ENCODE measurements at regions not wholly inside any gene's neighbourhood (a gene's known extent, or its start where the extent isn't known, plus 50 kb on each side); places are given as distances from the start of the nearest gene placed in this dataset.
A peak's percentile ranks its signal among the peaks of the same experiment; 100 is the strongest.

- DNase-seq (ENCODE audit: extremely low read depth in 1 of 11, low read depth in 9 of 11, low spot score in 4 of 11) = no peak
Measured at GRCh38 chr14:98543074-98543473, 728.9 kb downstream of the BCL11B start.

GRCh38 chr14:98544174-98544573, 727.8 kb downstream of the BCL11B start:
- no peak for DNase-seq (ENCODE audit: extremely low read depth in 1 of 11, low read depth in 9 of 11, low spot score in 4 of 11)

GRCh38 chr14:98545181-98545580, 726.8 kb downstream of the BCL11B start:
- DNase-seq (ENCODE audit: extremely low read depth in 1 of 11, low read depth in 9 of 11, low spot score in 4 of 11) = no peak

- no peak for DNase-seq (ENCODE audit: extremely low read depth in 1 of 11, low read depth in 9 of 11, low spot score in 4 of 11)
Measured at GRCh38 chr14:98548071-98548686, 723.8 kb downstream of the BCL11B start.

- DNase-seq (ENCODE audit: extremely low read depth in 1 of 11, low read depth in 9 of 11, low spot score in 4 of 11) = no peak
Measured at GRCh38 chr14:98551028-98551427, 721.0 kb downstream of the BCL11B start.

- no peak for DNase-seq (ENCODE audit: extremely low read depth in 1 of 11, low read depth in 9 of 11, low spot score in 4 of 11)
Measured at GRCh38 chr14:98555440-98555839, 716.6 kb downstream of the BCL11B start.

- no peak for DNase-seq (ENCODE audit: extremely low read depth in 1 of 11, low read depth in 9 of 11, low spot score in 4 of 11)
Measured at GRCh38 chr14:98564006-98564405, 708.0 kb downstream of the BCL11B start.

- DNase-seq (ENCODE audit: extremely low read depth in 1 of 11, low read depth in 9 of 11, low spot score in 4 of 11) = no peak
Measured at GRCh38 chr14:98564541-98564940, 707.5 kb downstream of the BCL11B start.

GRCh38 chr14:98571104-98571503, 700.9 kb downstream of the BCL11B start:
- no peak for DNase-seq (ENCODE audit: extremely low read depth in 1 of 11, low read depth in 9 of 11, low spot score in 4 of 11)

- DNase-seq (ENCODE audit: extremely low read depth in 1 of 11, low read depth in 9 of 11, low spot score in 4 of 11) = no peak
Measured at GRCh38 chr14:98573082-98573481, 698.9 kb downstream of the BCL11B start.

GRCh38 chr14:98576463-98576862, 695.5 kb downstream of the BCL11B start:
- DNase-seq (ENCODE audit: extremely low read depth in 1 of 11, low read depth in 9 of 11, low spot score in 4 of 11) = no peak

- DNase-seq (ENCODE audit: extremely low read depth in 1 of 11, low read depth in 9 of 11, low spot score in 4 of 11) = no peak
Measured at GRCh38 chr14:98578204-98578603, 693.8 kb downstream of the BCL11B start.

- DNase-seq (ENCODE audit: extremely low read depth in 1 of 11, low read depth in 9 of 11, low spot score in 4 of 11) = no peak
Measured at GRCh38 chr14:98579140-98579539, 692.9 kb downstream of the BCL11B start.

GRCh38 chr14:98580131-98580678, 691.8 kb downstream of the BCL11B start:
- DNase-seq (ENCODE audit: extremely low read depth in 1 of 11, low read depth in 9 of 11, low spot score in 4 of 11) = peak; percentile 5 to 61 (median 44)

- no peak for DNase-seq (ENCODE audit: extremely low read depth in 1 of 11, low read depth in 9 of 11, low spot score in 4 of 11)
Measured at GRCh38 chr14:98582276-98582675, 689.7 kb downstream of the BCL11B start.

GRCh38 chr14:98591161-98591560, 680.8 kb downstream of the BCL11B start:
- no peak for DNase-seq (ENCODE audit: extremely low read depth in 1 of 11, low read depth in 9 of 11, low spot score in 4 of 11)

GRCh38 chr14:98592611-98593170, 679.3 kb downstream of the BCL11B start:
- DNase-seq (ENCODE audit: extremely low read depth in 1 of 11, low read depth in 9 of 11, low spot score in 4 of 11) = no peak

GRCh38 chr14:98593361-98593761, 678.6 kb downstream of the BCL11B start:
- DNase-seq (ENCODE audit: extremely low read depth in 1 of 11, low read depth in 9 of 11, low spot score in 4 of 11) = no peak

GRCh38 chr14:98594156-98594555, 677.8 kb downstream of the BCL11B start:
- no peak for DNase-seq (ENCODE audit: extremely low read depth in 1 of 11, low read depth in 9 of 11, low spot score in 4 of 11)

GRCh38 chr14:98598576-98598975, 673.4 kb downstream of the BCL11B start:
- no peak for DNase-seq (ENCODE audit: extremely low read depth in 1 of 11, low read depth in 9 of 11, low spot score in 4 of 11)

- DNase-seq (ENCODE audit: extremely low read depth in 1 of 11, low read depth in 9 of 11, low spot score in 4 of 11) = no peak
Measured at GRCh38 chr14:98599082-98599481, 672.9 kb downstream of the BCL11B start.
